IMR-90 (cell line): ENCODE measurements at regions not wholly inside any gene's neighbourhood (a gene's known extent, or its start where the extent isn't known, plus 50 kb on each side); places are given as distances from the start of the nearest gene placed in this dataset.
"Not testable (repeated sequence)": the region's sequence is repeated elsewhere in the genome, so short reads cannot be mapped to it uniquely, and the experiment has no call there.

Experiments used
- ATAC-seq: fragments of 200-7000 bp; cut with Tn5 transposase; 2 replicates; pipeline ENCODE4 v1.9.1; 2020; ENCODE audit warnings: low read depth, mild to moderate bottlenecking, moderate library complexity
- BruUV-seq: library from RNA; stranded (reverse); fragments of 400-500 nt; replicated peaks from 2 replicates; lab custom pipeline; 2021; lab: Mats Ljungman, UMichigan
- CTCF ChIA-PET: fragments of 300-600 bp; formaldehyde crosslinking; extraction: SDS; loops from one replicate; lab custom pipeline; 2021; ENCODE audit warnings: antibody characterized with exemption; lab: Yijun Ruan, JAX
- POLR2A ChIA-PET: fragments of 300-600 bp; sonication (Branson Sonifier 250); formaldehyde crosslinking; loops from one replicate; lab custom pipeline; 2022; ENCODE audit warnings: antibody characterized with exemption; ENCODE audit not compliant: unreplicated experiment; lab: Charles Lee
- DNase-seq: peaks from one replicate; pipeline ENCODE4 v3.0.0; 2013
- H2AFZ ChIP-seq: replicated peaks from 2 replicates; pipeline ENCODE3; 2013; ENCODE audit warnings: low read length, mild to moderate bottlenecking; ENCODE audit not compliant: poor library complexity
- H2AK5ac ChIP-seq: 2 replicates; pipeline ENCODE4 v1.6.1; 2013; ENCODE audit warnings: low read depth, low read length, inconsistent platforms
- H2AK9ac ChIP-seq: replicated peaks from 2 replicates; pipeline ENCODE3; 2013; ENCODE audit warnings: mild to moderate bottlenecking, low read depth, low read length, moderate library complexity; ENCODE audit not compliant: poor library complexity
- H2BK120ac ChIP-seq: 2 replicates; pipeline ENCODE4 v1.6.1; 2013; ENCODE audit warnings: low read depth, low read length, inconsistent platforms
- H2BK15ac ChIP-seq: 3 replicates; pipeline ENCODE4 v1.6.1; 2013; ENCODE audit warnings: low read depth, low read length, inconsistent platforms
- H2BK20ac ChIP-seq: 2 replicates; pipeline ENCODE4 v1.6.1; 2013; ENCODE audit warnings: low read depth, mild to moderate bottlenecking, inconsistent platforms, low read length, moderate library complexity
- H2BK5ac ChIP-seq: 2 replicates; pipeline ENCODE4 v1.6.1; 2013; ENCODE audit warnings: mild to moderate bottlenecking, low read depth, low read length, inconsistent platforms; ENCODE audit not compliant: poor library complexity, severe bottlenecking
- H3K14ac ChIP-seq: replicated peaks from 2 replicates; pipeline ENCODE4 v1.6.1; 2013; ENCODE audit warnings: low read depth, low read length, inconsistent platforms
- H3K18ac ChIP-seq: 2 replicates; pipeline ENCODE4 v1.6.1; 2013; ENCODE audit warnings: low read depth, low read length, control low read depth
- H3K23ac ChIP-seq: 2 replicates; pipeline ENCODE4 v1.6.1; 2013; ENCODE audit warnings: low read depth, low read length, inconsistent platforms
- H3K27ac ChIP-seq: 2 replicates; pipeline ENCODE4 v1.5.1; 2013; ENCODE audit warnings: mild to moderate bottlenecking, control low read depth, low read length; ENCODE audit not compliant: insufficient read depth
- H3K27me3 ChIP-seq: 2 replicates; pipeline ENCODE4 v1.6.1; 2013; ENCODE audit warnings: low read length; ENCODE audit not compliant: control insufficient read depth, insufficient read depth
- H3K36me3 ChIP-seq: 2 replicates; pipeline ENCODE4 v1.6.1; 2013; ENCODE audit warnings: low read length, mixed read lengths; ENCODE audit not compliant: control insufficient read depth, insufficient read depth
- H3K4ac ChIP-seq: 2 replicates; pipeline ENCODE4 v1.6.1; 2013; ENCODE audit warnings: low read depth, low read length, inconsistent platforms
- H3K4me1 ChIP-seq: 2 replicates; pipeline ENCODE4 v1.6.1; 2013; ENCODE audit warnings: low read length, mixed read lengths; ENCODE audit not compliant: control insufficient read depth, insufficient read depth
- H3K4me2 ChIP-seq: 2 replicates; pipeline ENCODE4 v1.6.1; 2013; ENCODE audit warnings: low read depth, mild to moderate bottlenecking, control low read depth, low read length, moderate library complexity
- H3K4me3 ChIP-seq: 2 replicates; pipeline ENCODE4 v1.5.1; 2013; ENCODE audit warnings: low read depth, mild to moderate bottlenecking, control low read depth, low read length, moderate library complexity; ENCODE audit not compliant: insufficient read depth
- H3K56ac ChIP-seq: 2 replicates; pipeline ENCODE4 v1.6.1; 2013; ENCODE audit warnings: low read length, inconsistent platforms; ENCODE audit not compliant: insufficient read depth; ENCODE audit errors: extremely low read depth
- H3K79me1 ChIP-seq, 2 experiments: 2 replicates each; pipeline ENCODE4 v1.6.1; 2013; ENCODE audit warnings: low read length in 2 of 2, inconsistent platforms in 1 of 2, low read depth in 1 of 2
- H3K9ac ChIP-seq: 2 replicates; pipeline ENCODE4 v1.6.1; 2013; ENCODE audit warnings: low read depth, low read length, control low read depth
- H3K9me1 ChIP-seq: 2 replicates; pipeline ENCODE4 v1.6.1; 2013; ENCODE audit warnings: low read length, inconsistent platforms; ENCODE audit not compliant: insufficient read depth
- H3K9me3 ChIP-seq: 2 replicates; pipeline ENCODE4 v1.6.1; 2013; ENCODE audit warnings: low read length; ENCODE audit not compliant: control insufficient read depth, insufficient read depth
- H4K20me1 ChIP-seq: 2 replicates; pipeline ENCODE4 v1.6.1; 2013; ENCODE audit warnings: low read length, inconsistent platforms; ENCODE audit not compliant: insufficient read depth
- H4K5ac ChIP-seq: 2 replicates; pipeline ENCODE4 v1.6.1; 2013; ENCODE audit warnings: mild to moderate bottlenecking, low read depth, low read length, control low read depth
- H4K8ac ChIP-seq, 2 experiments: 2 replicates each; pipeline ENCODE4 v1.6.1; 2013; ENCODE audit warnings: low read depth in 2 of 2, low read length in 2 of 2, control low read depth in 1 of 2, inconsistent platforms in 1 of 2
- H4K91ac ChIP-seq: 2 replicates; pipeline ENCODE4 v1.6.1; 2013; ENCODE audit warnings: low read depth, low read length, inconsistent platforms; ENCODE audit not compliant: insufficient read depth
- WGBS, 2 experiments: methylation state at CpG; one replicate each; pipeline versions ENCODE4 v1.1.5 to v1.1.7; 2013; ENCODE audit warnings: missing lambda C conversion rate in 2 of 2; ENCODE audit not compliant: insufficient read length in 1 of 2; ENCODE audit errors: extremely low coverage in 2 of 2; 5-methylcytosine and 5-hydroxymethylcytosine counted together
- dilution Hi-C: fragments of 300-500 bp; cut with HindIII; formaldehyde crosslinking; loops from one replicate; pipeline ENCODE4 v1.14.3; 2018; ENCODE audit warnings: low sequenced_read_pairs; ENCODE audit not compliant: unreplicated experiment
- in situ Hi-C: fragments of 300-500 bp; cut with MboI; formaldehyde crosslinking; loops from 3 replicates; pipeline ENCODE4 v1.14.3; 2019; ENCODE audit warnings: low sequenced_read_pairs, inconsistent platforms, mixed read lengths
- intact Hi-C: fragments of 100-400 bp; cut with micrococcal nuclease; formaldehyde crosslinking; loops from 2 replicates; pipeline ENCODE4 v1.10.0; 2022

DNA sequence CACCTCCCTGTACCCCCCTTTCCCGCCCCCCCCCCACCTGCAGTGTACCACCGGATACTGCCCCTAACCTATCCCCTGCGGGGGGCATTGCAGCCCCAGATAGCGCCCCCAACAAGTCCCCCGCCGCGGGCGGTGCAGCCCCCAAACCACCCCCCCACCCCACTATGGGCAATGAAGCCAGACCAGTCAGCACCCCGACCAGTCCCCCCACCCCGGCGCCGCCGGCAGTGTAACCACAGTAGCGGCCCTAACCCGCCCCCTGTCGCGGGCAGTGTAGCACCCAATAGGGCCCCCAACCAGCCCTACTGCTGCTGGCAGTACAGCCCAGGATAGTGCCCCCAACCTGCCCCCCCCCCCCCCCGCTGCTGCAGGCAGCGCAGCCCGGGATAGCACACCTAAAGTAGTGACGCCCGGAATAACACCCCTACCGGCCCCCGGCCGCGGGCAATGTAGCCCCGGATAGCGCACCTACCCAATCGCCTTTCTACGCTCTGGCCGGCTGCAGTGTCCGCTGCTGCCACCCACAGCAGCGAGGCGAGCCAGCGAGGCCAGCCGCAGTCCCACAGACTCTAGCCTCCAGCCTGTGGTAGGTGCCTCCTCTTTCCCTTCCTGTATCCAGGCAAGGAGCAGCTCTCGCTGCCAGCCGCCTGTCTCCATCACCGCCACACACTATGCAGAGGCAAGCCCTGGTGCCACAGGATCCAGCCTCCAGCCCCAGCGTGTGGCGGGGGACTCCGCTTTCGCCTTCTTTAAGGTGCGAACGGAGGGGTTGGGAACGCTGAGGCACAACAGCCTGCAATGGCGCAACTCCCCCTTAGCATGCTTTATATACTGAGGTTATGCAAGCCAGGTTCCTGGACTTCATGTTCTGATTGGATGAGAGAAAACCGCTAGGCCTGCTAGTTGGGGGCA, 229.3 kb downstream of the LIPI start:
- H3K27ac ChIP-seq, dilution Hi-C loops, DNase-seq, H4K5ac ChIP-seq, BruUV-seq, H3K9me1 ChIP-seq, H2AK9ac ChIP-seq, H3K79me1 ChIP-seq, H2BK5ac ChIP-seq, H3K36me3 ChIP-seq, H2AK5ac ChIP-seq, H2BK120ac ChIP-seq, H4K20me1 ChIP-seq, H3K9me3 ChIP-seq, H3K4ac ChIP-seq, ATAC-seq, H3K9ac ChIP-seq, H2BK20ac ChIP-seq, H3K18ac ChIP-seq, H2AFZ ChIP-seq, H3K23ac ChIP-seq, H4K8ac ChIP-seq, H3K14ac ChIP-seq, H3K56ac ChIP-seq, H3K27me3 ChIP-seq, H4K91ac ChIP-seq, H2BK15ac ChIP-seq, POLR2A ChIA-PET, H3K4me2 ChIP-seq, in situ Hi-C loops, H3K4me1 ChIP-seq, H3K4me3 ChIP-seq, CTCF ChIA-PET: not testable (repeated sequence)
- whole genome bisulfite sequencing, 2 experiments: no CpG with 5 or more reads among the region's 48 CpGs
- intact Hi-C loops: loop anchor here (5.0 kb wide), 1 partner anchor 76 kb away; no protein-coding TSS in a partner anchor

DNA sequence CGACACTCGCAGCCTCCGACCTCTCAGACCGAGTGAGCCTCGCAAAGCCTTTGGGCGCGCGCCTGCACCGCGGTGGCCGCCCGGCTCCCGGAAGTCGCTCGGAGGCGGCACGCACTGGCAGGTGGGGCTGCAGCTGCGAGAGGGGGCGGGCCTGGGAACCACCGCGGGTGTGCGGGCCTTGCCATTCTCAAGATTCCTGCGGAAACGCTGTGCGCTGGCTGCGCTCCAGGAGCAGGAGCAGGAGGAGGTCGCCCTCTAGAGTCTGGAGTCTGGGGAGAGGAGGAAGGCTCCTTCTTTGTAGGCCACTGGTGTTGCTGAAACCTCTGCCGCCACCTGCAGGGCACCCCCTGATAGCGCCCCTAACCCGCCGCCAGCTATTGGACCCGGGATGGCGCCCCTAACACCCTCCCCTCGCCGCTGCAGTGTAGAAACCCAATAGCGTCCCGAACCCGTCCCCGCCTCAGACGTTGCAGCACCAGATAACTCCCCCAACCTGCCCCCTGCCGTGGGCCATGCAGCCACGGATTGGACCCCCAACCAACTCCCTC, 230.6 kb downstream of the LIPI start:
- in situ Hi-C loops, H2AK9ac ChIP-seq, ATAC-seq, DNase-seq, H3K79me1 ChIP-seq, H3K14ac ChIP-seq, CTCF ChIA-PET, H3K56ac ChIP-seq, H4K5ac ChIP-seq, H3K18ac ChIP-seq, H4K20me1 ChIP-seq, H3K23ac ChIP-seq, H2BK5ac ChIP-seq, H3K4ac ChIP-seq, dilution Hi-C loops, H3K9ac ChIP-seq, H2AK5ac ChIP-seq, H3K27me3 ChIP-seq, H2BK20ac ChIP-seq, H4K8ac ChIP-seq, BruUV-seq, H3K36me3 ChIP-seq, H3K27ac ChIP-seq, H3K9me1 ChIP-seq, H3K4me1 ChIP-seq, H2BK120ac ChIP-seq, H3K4me2 ChIP-seq, POLR2A ChIA-PET, H3K9me3 ChIP-seq, H2BK15ac ChIP-seq, H4K91ac ChIP-seq, H3K4me3 ChIP-seq, H2AFZ ChIP-seq: not testable (repeated sequence)
- 50% methylated on average over 7 of the region's 42 CpGs; no CpG with 5 or more reads in 1 of the 2 experiments for WGBS, 2 experiments
- intact Hi-C loops: loop anchor here (5.0 kb wide), 1 partner anchor 77 kb away; no protein-coding TSS in a partner anchor
